VCaP (cell line): ENCODE measurements at regions not wholly inside any gene's neighbourhood (a gene's known extent, or its start where the extent isn't known, plus 50 kb on each side); places are given as distances from the start of the nearest gene placed in this dataset.
A peak's percentile ranks its signal among the peaks of the same experiment; 100 is the strongest.
"Not testable (repeated sequence)": the region's sequence is repeated elsewhere in the genome, so short reads cannot be mapped to it uniquely, and the experiment has no call there.

ENCODE experiments used
- H3K27ac ChIP-seq: fragments of 450-650 bp; 2 replicates; pipeline ENCODE4 v1.5.1; 2017
- TF ChIP-seq, protein P1 (sequence below): fragments of 450-650 bp; conservative IDR thresholded peaks from 2 replicates; pipeline ENCODE4 v1.5.1; 2017; ENCODE audit warnings: mild to moderate bottlenecking, moderate library complexity

DNA sequence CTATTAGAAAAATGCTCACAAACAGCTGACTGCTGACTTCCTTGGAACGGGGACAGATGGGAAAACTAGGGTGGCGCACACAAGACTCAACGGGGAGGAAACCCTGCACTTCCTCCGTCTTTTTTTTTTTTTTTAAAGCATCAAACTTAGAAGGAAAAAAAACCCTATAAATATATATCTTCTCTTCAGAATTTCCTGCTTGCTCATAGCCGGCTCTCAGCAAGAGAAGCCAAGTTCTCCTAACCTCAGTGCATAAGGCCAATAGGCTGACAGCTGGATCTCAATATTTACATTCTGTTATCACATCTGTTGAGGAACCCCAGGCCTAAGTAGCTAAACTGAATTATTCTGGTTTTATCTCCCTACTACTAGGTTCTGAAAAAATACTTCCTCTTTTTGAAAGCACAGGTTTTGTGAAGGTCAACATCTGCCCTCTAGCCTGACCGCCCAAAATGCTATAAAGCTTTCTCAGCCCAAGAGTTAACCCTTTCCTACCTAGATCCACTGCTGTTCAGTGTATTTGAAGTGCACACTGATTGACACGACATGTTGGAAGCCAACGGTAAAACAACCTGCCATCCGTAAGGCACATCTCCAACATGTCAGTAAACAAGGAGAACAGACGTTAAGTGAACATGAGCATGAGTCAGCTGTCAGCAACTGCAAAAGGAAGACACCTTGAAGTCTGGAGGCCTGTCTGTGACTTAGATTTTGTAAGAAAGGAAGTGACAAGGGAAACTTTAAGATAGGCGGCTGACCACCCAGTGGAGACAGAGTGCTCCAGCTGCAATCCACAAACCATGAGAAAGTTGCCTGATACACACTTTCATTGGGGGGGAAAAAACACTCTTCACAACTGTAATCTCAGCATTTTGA lies 83.8 kb downstream of the EBLN1 start:
- no peak overlapping the region for H3K27ac ChIP-seq
- TF ChIP-seq, protein P1, sequence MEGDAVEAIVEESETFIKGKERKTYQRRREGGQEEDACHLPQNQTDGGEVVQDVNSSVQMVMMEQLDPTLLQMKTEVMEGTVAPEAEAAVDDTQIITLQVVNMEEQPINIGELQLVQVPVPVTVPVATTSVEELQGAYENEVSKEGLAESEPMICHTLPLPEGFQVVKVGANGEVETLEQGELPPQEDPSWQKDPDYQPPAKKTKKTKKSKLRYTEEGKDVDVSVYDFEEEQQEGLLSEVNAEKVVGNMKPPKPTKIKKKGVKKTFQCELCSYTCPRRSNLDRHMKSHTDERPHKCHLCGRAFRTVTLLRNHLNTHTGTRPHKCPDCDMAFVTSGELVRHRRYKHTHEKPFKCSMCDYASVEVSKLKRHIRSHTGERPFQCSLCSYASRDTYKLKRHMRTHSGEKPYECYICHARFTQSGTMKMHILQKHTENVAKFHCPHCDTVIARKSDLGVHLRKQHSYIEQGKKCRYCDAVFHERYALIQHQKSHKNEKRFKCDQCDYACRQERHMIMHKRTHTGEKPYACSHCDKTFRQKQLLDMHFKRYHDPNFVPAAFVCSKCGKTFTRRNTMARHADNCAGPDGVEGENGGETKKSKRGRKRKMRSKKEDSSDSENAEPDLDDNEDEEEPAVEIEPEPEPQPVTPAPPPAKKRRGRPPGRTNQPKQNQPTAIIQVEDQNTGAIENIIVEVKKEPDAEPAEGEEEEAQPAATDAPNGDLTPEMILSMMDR = no peak

DNA sequence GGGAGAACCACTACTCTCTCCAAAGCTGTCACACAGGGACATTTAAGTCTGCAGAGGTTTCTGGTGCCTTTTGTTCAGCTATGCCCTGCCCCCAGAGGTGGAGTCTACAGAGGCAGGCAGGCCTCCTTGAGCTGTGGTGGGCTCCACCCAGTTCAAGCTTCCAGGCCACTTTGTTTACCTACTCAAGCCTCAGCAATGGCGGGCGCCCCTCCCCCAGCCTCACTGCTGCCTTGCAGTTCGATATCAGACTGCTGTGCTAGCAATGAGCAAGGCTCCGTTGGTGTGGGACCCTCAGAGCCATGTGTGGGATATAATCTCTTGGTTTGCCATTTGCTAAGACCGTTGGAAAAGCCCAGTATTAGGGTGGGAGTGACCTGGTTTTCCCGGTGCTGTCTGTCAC lies 87.0 kb downstream of the EBLN1 start:
- not testable (repeated sequence) for H3K27ac ChIP-seq

DNA sequence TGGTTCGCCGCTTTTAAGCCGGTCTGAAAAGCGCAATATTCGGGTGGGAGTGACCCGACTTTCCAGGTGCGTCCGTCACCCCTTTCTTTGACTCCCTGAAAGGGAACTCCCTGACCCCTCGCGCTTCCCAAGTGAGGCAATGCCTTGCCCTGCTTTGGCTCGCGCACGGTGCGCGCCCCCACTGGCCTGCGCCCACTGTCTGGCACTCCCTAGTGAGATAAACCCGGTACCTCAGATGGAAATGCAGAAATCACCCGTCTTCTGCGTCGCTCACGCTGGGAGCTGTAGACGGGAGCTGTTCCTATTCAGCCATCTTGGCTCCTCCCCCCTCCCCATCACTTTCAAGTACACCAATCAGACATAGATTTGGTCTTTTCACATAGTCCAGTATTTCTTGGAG lies 88.2 kb downstream of the EBLN1 start:
- H3K27ac ChIP-seq = not testable (repeated sequence)

DNA sequence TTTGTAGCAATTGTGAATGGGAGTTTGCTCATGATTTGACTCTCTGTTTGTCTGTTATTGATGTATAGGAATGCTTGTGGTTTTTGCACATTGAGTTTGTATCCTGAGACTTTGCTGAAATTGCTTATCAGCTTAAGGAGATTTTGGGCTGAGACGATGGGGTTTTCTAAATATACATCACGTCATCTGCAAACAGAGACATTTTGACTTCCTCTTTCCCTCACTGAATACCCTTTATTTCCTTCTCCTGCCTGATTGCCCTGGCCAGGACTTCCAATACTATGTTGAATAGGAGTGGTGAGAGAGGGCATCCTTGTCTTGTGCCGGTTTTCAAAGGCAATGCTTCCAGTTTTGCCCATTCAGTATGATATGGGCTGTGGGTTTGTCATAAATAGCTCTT lies 96.6 kb downstream of the EBLN1 start:
- H3K27ac ChIP-seq = not testable (repeated sequence)

DNA sequence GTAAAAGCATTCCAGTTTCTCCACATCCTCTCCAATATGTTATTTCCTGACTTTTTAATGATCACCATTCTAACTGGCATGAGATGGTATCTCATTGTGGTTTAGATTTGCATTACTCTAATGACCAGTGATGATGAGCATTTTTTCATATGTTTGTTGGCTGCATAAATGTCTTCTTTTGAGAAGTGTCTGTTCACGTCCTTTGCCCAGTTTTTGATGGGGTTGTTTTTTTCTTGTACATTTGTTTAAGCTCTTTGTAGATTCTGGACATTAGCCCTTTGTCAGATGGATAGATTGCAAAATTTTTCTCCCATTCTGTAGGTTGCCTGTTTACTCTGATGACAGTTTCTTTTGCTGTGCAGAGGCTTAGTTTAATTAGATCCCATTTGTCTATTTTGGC lies 97.7 kb downstream of the EBLN1 start:
- H3K27ac ChIP-seq = not testable (repeated sequence)

DNA sequence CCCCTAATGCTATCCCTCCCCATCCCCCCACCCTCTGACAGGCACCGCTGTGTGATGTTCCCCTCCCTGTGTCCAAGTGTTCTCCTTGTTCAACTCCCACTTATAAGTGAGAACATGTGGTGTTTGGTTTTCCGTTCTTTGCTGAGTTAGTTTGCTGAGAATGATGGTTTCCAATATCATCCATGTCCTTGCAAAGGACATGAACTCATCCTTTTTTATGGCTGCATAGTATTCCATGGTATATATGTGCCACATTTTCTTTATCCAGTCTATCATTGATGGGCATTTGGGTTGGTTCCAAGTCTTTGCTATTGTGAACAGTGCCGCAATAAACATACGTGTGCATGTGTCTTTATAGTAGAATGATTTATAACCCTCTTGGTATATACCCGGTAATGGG lies 98.2 kb downstream of the EBLN1 start:
- H3K27ac ChIP-seq = not testable (repeated sequence)

DNA sequence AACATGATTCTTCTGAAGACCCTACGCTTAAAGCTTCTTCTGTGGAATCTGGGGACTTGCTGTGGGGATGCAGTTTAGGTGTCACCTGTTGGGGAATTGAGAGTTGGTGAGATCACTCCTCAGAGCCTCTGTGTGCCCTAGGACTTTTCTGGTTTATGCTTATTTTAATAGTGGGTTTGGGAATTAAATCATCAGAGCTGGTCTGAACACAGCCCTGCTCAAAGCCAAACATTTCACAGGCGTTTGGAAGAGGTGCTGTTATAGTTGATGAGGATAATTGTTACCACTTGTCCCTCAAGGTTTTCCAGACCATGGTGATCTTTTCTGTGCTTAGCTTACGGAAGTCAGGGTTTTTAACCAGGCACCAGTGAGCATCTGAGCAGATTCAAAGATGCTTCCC lies 106.1 kb downstream of the EBLN1 start:
- TF ChIP-seq, protein P1 = no peak
- peak overlapping the region; percentile 56 for H3K27ac ChIP-seq

DNA sequence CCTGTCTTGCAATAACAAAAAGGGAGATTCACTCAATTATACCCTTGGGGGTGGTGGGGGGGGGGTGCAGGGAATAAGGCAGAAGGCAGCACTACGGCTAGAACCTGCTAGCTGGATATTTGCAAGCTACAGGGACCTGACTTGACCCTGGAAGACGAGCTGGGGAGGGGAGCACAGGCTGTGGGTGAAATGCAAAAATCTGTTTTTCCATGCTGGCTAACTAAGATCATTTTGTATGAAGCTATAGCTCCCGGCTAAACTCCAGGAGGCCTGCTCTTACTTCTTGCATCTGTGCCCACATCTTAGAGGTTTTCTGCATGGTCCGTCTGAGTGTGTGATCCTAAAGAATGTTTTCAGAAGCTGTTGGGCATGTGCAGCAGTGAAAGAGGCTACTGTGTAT lies 106.6 kb downstream of the EBLN1 start:
- TF ChIP-seq, protein P1 = no peak
- peak overlapping the region; percentile 56 for H3K27ac ChIP-seq

DNA sequence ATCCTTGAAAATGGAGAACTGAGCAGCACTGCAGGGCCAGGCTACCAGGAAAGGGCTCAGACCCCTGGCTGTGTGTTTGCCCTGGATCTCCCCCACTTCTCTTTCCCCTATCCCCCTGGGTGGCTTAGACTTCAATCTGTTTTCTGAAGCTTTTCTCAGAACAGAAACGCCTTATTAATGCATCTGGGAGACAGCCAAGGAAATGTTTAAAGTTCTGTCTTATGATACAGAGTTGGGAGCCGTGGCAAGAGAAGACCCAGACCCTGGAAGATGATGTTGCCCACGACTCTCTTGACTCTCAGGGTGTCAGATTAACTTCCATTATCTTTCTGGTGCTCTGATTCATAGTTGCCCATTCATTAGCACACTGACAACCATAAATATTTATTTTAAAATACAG lies 107.1 kb downstream of the EBLN1 start:
- H3K27ac ChIP-seq = peak overlapping the region; percentile 56
- TF ChIP-seq, protein P1 = no peak

DNA sequence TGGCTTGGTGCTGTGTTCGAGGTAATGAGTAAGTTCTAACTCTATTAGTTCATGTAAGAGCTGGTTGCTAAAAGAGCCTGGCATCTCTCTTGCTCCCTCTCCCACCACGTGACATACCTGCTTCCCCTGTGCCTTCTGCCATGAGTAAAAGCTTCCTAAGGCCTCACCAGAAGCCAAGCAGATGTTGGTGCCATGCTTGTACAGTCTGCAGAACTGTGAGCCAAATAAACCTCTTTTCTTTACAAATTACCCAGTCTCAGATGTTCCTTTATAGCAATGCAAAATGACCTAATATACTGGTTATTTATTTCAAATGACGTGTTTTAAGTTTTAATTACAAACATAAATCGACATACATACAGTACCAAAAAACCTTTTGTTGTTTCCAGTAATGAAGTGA lies 101.7 kb upstream of the DNAJC1 start:
- TF ChIP-seq, protein P1 = no peak
- H3K27ac ChIP-seq = no peak overlapping the region
